Naive thymus-derived CD4-positive, alpha-beta T cell (primary cell): ENCODE measurements at regions not wholly inside any gene's neighbourhood (a gene's known extent, or its start where the extent isn't known, plus 50 kb on each side); places are given as distances from the start of the nearest gene placed in this dataset.

ENCODE experiments used
- ATAC-seq: fragments of 150-1000 bp; cut with Tn5 transposase; 2 replicates; pipeline ENCODE4 v1.10.0; 2021; ENCODE audit warnings: mild to moderate bottlenecking, moderate library complexity
- CTCF ChIA-PET: fragments of 350-600 bp; sonication (Branson Sonifier 250); formaldehyde crosslinking; loops from one replicate; lab custom pipeline; 2021; ENCODE audit warnings: antibody characterized with exemption; lab: Charles Lee
- POLR2A ChIA-PET: fragments of 350-600 bp; sonication (Branson Sonifier 250); formaldehyde crosslinking; loops from one replicate; lab custom pipeline; 2021; ENCODE audit warnings: antibody characterized with exemption, inconsistent platforms; lab: Charles Lee
- DNase-seq, 9 donors: peaks; one replicate each; pipeline versions ENCODE4 v3.0.0 to v3.0.0-alpha.2; 2020 to 2022; ENCODE audit warnings: mixed read lengths in 1 of 9
- H3K27ac ChIP-seq: one replicate; pipeline ENCODE4 v1.7.0; 2013; ENCODE audit warnings: mild to moderate bottlenecking, low read depth, low read length, moderate library complexity
- H3K27me3 ChIP-seq, 2 donors: one replicate each; pipeline ENCODE4 v1.7.0; 2013; ENCODE audit warnings: low read length in 2 of 2, mild to moderate bottlenecking in 2 of 2, moderate library complexity in 2 of 2; ENCODE audit not compliant: control insufficient read depth in 2 of 2, insufficient read depth in 2 of 2
- H3K36me3 ChIP-seq, 3 experiments: 1 replicate in 2 of 3; 2 replicates in 1 of 3; pipeline ENCODE4 v1.7.0; 2013; ENCODE audit warnings: low read length in 3 of 3, mild to moderate bottlenecking in 3 of 3, moderate library complexity in 1 of 3; ENCODE audit not compliant: insufficient read depth in 3 of 3, control insufficient read depth in 2 of 3
- H3K4me1 ChIP-seq, 2 donors: one replicate each; pipeline ENCODE4 v1.7.0; 2013; ENCODE audit warnings: low read length in 2 of 2, mild to moderate bottlenecking in 2 of 2, moderate library complexity in 1 of 2; ENCODE audit not compliant: control insufficient read depth in 2 of 2, insufficient read depth in 2 of 2
- H3K4me3 ChIP-seq: 2 replicates; pipeline ENCODE4 v1.7.0; 2013; ENCODE audit warnings: mild to moderate bottlenecking, low read length
- H3K9me3 ChIP-seq, 3 experiments: 1 replicate in 2 of 3; 2 replicates in 1 of 3; pipeline ENCODE4 v1.7.0; 2013; ENCODE audit warnings: low read length in 3 of 3; ENCODE audit not compliant: control insufficient read depth in 2 of 3
- H3K27ac Mint-ChIP-seq, 9 donors: one replicate each; pipeline ENCODE4 v1.8.0; 2020 to 2022; ENCODE audit warnings: mixed read lengths in 9 of 9, mild to moderate bottlenecking in 8 of 9, moderate library complexity in 5 of 9, inconsistent platforms in 2 of 9
- H3K27me3 Mint-ChIP-seq, 5 donors: one replicate each; pipeline ENCODE4 v1.8.0; 2021 to 2022; ENCODE audit warnings: mixed read lengths in 5 of 5, mild to moderate bottlenecking in 1 of 5
- H3K36me3 Mint-ChIP-seq, 5 donors: one replicate each; pipeline ENCODE4 v1.8.0; 2020 to 2022; ENCODE audit warnings: mixed read lengths in 5 of 5, mild to moderate bottlenecking in 3 of 5, inconsistent platforms in 1 of 5
- H3K4me1 Mint-ChIP-seq, 7 donors: one replicate each; pipeline ENCODE4 v1.8.0; 2020 to 2022; ENCODE audit warnings: mixed read lengths in 7 of 7, mild to moderate bottlenecking in 3 of 7, inconsistent platforms in 1 of 7
- H3K4me3 Mint-ChIP-seq, 10 donors: one replicate each; pipeline ENCODE4 v1.8.0; 2020 to 2022; ENCODE audit warnings: mild to moderate bottlenecking in 10 of 10, mixed read lengths in 10 of 10, moderate library complexity in 6 of 10, inconsistent platforms in 2 of 10
- H3K9me3 Mint-ChIP-seq, 11 donors: one replicate each; pipeline ENCODE4 v1.8.0; 2020 to 2022; ENCODE audit warnings: mixed read lengths in 11 of 11, mild to moderate bottlenecking in 4 of 11, inconsistent platforms in 1 of 11, moderate library complexity in 1 of 11
- intact Hi-C, 2 donors: fragments of 100-400 bp; cut with micrococcal nuclease; formaldehyde crosslinking; loops; one replicate each; pipeline ENCODE4 v1.15.1; 2023

DNA sequence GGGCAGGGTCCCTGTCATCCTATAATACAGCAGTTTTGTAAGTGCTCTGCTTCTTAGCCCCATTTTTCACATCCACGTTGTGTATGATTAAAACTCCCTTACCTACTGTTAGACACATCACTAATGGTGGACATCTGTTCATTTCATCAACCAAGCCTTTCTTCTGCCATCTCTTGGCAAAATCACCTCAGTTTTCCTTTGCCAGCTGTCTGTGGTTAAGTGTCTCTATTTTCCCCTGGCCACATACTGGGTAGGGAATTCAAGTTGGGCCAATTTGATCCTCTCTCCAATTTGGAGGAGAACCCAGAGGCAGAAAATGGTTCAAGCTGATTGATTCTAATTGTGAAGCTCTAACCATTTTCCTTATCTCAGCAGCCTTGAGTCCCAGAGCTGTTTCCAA, 436.1 kb downstream of the PCDH7 start:
- H3K9me3 ChIP-seq, result no peaks in the 10 kb centered on the region
- H3K4me3 ChIP-seq, result no peak overlapping the region
- no peaks in the 10 kb centered on the region for H3K36me3 ChIP-seq
- no peaks in the 10 kb centered on the region for H3K4me1 ChIP-seq
- intact Hi-C loops, result no loop called here
- Mint-ChIP-seq H3K9me3 (peaks cover 0 to 11% (median 0%) of the 10 kb centered on the region in 11 donors), H3K27me3 (no peaks in the 10 kb centered on the region), H3K27ac (no peak overlapping the region), H3K4me3 (no peak overlapping the region), H3K4me1 (no peaks in the 10 kb centered on the region), H3K36me3 (no peaks in the 10 kb centered on the region)
- POLR2A ChIA-PET, result no interaction called here
- ATAC-seq (no peak), DNase-seq (no peak)
- CTCF ChIA-PET, result no interaction called here
- no peak overlapping the region for H3K27ac ChIP-seq
- H3K27me3 ChIP-seq, result no peaks in the 10 kb centered on the region

DNA sequence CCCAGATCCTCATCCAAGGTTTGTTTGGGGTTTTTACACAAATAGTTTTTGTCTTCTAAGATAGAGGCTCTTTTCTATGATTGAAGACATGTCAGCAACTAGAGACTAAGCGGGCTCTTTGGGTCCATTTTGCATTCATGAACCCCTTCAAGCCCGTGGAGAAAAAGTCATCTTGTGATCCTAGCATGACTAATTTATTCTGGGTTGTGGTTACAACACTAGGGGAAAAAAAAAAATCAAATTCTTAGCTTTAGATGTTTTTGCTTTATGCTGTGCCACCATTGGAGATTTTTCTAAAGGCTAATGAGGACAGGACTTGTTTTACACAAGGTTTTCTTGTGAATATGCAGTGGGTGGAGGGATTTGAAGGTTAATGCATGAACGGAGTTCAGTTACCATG, 440.0 kb downstream of the PCDH7 start:
- H3K27ac ChIP-seq, result no peak overlapping the region
- ChIA-PET CTCF (no interaction called here), POLR2A (no interaction called here)
- Mint-ChIP-seq H3K27me3 (no peaks in the 10 kb centered on the region), H3K36me3 (no peaks in the 10 kb centered on the region), H3K9me3 (peaks cover 0 to 15% (median 2%) of the 10 kb centered on the region in 11 donors), H3K4me3 (no peak overlapping the region), H3K27ac (no peak overlapping the region), H3K4me1 (no peaks in the 10 kb centered on the region)
- H3K4me3 ChIP-seq, result no peak overlapping the region
- H3K4me1 ChIP-seq, result no peaks in the 10 kb centered on the region
- no peaks in the 10 kb centered on the region for H3K27me3 ChIP-seq
- DNase-seq (no peak), ATAC-seq (no peak)
- intact Hi-C loops, result no loop called here
- H3K9me3 ChIP-seq, result no peaks in the 10 kb centered on the region
- no peaks in the 10 kb centered on the region for H3K36me3 ChIP-seq

DNA sequence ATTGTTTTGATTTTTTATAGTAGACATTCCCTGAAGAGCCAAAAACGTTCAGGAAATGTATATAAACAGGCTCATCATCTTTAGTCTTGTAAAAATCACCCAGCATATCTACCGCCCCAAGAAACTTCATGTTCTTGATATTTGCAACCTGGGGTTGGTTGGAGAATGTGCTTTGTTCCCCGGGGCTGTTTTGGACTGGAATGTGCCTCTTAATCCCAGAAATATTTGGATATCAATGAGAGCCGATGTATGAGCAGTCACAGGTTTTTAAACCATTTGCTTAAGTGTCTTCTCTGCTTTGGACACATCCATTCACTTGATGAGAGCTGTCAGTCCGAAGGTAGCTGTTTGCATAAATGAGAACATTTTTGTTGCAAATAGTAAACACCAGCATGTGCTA, 449.7 kb downstream of the PCDH7 start:
- Histone ChIP-seq H3K27ac (no peak overlapping the region), H3K4me3 (no peak overlapping the region), H3K27me3 (no peaks in the 10 kb centered on the region), H3K4me1 (no peaks in the 10 kb centered on the region), H3K9me3 (no peaks in the 10 kb centered on the region), H3K36me3 (no peaks in the 10 kb centered on the region)
- ChIA-PET POLR2A (no interaction called here), CTCF (no interaction called here)
- Mint-ChIP-seq H3K36me3 (no peaks in the 10 kb centered on the region), H3K9me3 (peaks cover 2 to 14% (median 7%) of the 10 kb centered on the region in 11 donors), H3K27ac (no peak overlapping the region), H3K27me3 (no peaks in the 10 kb centered on the region), H3K4me1 (no peaks in the 10 kb centered on the region), H3K4me3 (no peak overlapping the region)
- ATAC-seq (no peak), DNase-seq (no peak)
- intact Hi-C loops, result no loop called here

DNA sequence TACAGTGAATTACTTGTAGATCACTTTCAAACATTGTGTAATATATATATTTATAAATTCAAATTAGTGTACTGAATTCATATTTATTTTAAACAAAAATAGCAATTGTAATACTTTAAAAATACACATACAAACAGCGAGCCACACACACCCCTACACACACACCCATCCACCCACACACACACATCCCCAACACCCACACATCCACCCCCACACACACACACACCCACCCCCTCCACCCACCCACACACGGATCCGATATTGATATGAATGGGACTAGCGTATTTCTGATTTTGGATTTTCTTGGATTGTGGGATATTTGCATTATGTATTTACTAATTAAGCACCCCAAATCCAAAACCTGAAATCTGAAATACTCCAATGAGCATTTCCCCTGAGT, 451.2 kb downstream of the PCDH7 start:
- H3K9me3 Mint-ChIP-seq, result peaks cover 2 to 14% (median 6%) of the 10 kb centered on the region in 11 donors
- no peak for ATAC-seq
- no peak for DNase-seq
- no peaks in the 10 kb centered on the region for H3K4me1 ChIP-seq
- H3K9me3 ChIP-seq, result no peaks in the 10 kb centered on the region
- H3K4me3 ChIP-seq, result no peak overlapping the region
- intact Hi-C loops, result no loop called here
- no peaks in the 10 kb centered on the region for H3K36me3 ChIP-seq
- no peaks in the 10 kb centered on the region for H3K36me3 Mint-ChIP-seq
- H3K27ac ChIP-seq, result no peak overlapping the region
- POLR2A ChIA-PET, result no interaction called here
- no peak overlapping the region for H3K4me3 Mint-ChIP-seq
- no peaks in the 10 kb centered on the region for H3K4me1 Mint-ChIP-seq
- no peak overlapping the region for H3K27ac Mint-ChIP-seq
- no peaks in the 10 kb centered on the region for H3K27me3 Mint-ChIP-seq
- CTCF ChIA-PET, result no interaction called here
- H3K27me3 ChIP-seq, result no peaks in the 10 kb centered on the region

DNA sequence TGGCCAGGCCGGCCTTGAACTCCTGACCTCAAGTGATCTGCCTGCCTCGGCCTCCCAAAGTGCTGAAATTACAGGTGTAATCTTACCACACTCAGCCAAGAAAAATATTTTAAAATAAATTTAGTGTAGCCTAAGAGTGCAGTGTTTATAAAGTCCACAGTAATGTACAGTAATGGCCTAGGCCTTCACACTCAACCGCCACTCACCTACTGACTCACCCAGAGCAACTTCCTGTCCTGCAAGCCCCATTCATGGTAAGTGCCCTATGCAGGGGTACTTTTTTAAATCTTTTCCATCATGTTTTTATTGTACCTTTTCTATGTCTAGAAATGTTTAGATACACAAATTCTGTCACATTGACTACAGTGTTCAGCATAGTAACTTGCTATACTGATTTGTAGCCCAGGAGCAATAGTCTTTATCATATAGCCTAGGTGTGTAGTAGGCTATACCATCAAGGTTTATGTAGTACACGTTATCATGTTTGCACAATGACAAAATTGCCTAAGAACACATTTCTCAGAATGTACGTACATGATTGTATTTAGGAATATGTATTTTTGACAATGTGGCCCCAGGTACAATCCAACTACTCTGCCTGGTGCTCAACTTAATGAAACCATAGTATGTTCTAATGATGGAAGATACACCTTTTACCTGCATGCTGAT, 455.2 kb downstream of the PCDH7 start:
- ChIA-PET CTCF (interaction anchor here (0.7 kb wide), 1 partner anchor 136 kb away, joined by 3 read pairs; no protein-coding TSS in a partner anchor), POLR2A (no interaction called here)
- Histone ChIP-seq H3K27ac (no peak overlapping the region), H3K9me3 (no peaks in the 10 kb centered on the region), H3K27me3 (no peaks in the 10 kb centered on the region), H3K4me3 (no peak overlapping the region), H3K36me3 (no peaks in the 10 kb centered on the region), H3K4me1 (no peaks in the 10 kb centered on the region)
- Mint-ChIP-seq H3K9me3 (peaks cover 0 to 15% (median 3%) of the 10 kb centered on the region in 11 donors), H3K4me1 (no peaks in the 10 kb centered on the region), H3K27me3 (no peaks in the 10 kb centered on the region), H3K36me3 (no peaks in the 10 kb centered on the region), H3K4me3 (no peak overlapping the region), H3K27ac (no peak overlapping the region)
- DNase-seq (no peak), ATAC-seq (no peak)
- intact Hi-C loops, result no loop called here

DNA sequence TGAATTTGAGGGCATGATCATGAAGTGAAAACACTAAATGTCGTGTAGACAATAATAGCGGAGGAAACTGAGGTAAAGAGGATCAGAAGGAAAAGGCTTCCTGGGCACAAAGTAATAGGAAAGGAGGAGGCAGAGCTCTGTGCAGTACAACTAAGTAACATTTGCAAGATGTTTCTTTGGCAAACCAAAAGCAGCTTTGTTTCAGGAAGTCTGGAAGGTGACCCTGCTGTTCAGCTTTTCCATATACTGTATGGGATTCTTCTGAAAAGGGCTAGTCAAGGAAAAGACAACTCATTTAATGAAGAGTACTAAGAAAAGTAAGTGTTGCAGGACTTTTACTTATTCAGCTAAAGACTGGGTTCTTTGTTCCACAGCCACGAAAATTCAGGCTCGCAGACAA, 463.1 kb downstream of the PCDH7 start:
- Histone ChIP-seq H3K4me3 (no peak overlapping the region), H3K27me3 (no peaks in the 10 kb centered on the region), H3K9me3 (no peaks in the 10 kb centered on the region), H3K4me1 (no peaks in the 10 kb centered on the region), H3K36me3 (no peaks in the 10 kb centered on the region), H3K27ac (no peak overlapping the region)
- Mint-ChIP-seq H3K4me3 (no peak overlapping the region), H3K36me3 (peaks cover 0 to 2% (median 0%) of the 10 kb centered on the region in 5 donors), H3K27me3 (no peaks in the 10 kb centered on the region), H3K27ac (no peak overlapping the region), H3K4me1 (no peaks in the 10 kb centered on the region), H3K9me3 (peaks cover 0 to 10% (median 7%) of the 10 kb centered on the region in 11 donors)
- CTCF ChIA-PET, result interaction anchor here (1.3 kb wide), 1 partner anchor 10 kb away, joined by 4 read pairs; no protein-coding TSS in a partner anchor
- DNase-seq, result no peak
- POLR2A ChIA-PET, result no interaction called here
- ATAC-seq, result no peak
- intact Hi-C loops, result no loop called here

DNA sequence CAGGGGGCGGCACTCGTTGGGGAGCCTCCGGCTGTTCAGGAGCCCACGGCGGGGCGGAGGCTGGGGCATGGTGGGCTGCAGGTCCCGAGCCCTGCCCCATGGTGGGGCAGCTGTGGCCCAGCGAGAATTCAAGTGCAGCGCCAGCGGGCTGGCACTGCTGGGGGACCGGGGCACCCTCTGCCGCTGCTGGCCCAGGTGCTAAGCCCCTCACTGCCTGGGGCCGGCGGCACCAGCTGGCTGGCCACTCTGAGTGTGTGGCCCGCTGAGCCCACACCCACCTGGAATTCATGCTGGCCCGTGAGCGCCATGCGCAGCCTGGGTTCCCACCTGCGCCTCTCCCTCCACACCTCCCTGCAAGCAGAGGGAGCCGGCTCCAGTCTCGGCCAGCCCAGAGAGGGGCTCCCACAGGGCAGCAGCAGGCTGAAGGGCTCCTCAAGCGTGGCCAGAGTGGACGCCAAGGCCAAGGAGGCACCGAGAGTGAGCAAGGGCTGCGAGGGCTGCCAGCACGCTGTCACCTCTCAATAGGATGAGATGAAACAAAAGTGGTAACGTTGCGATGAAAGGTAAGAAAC, 464.9 kb downstream of the PCDH7 start:
- peaks cover 0 to 11% (median 7%) of the 10 kb centered on the region in 11 donors for H3K9me3 Mint-ChIP-seq
- no peaks in the 10 kb centered on the region for H3K4me1 ChIP-seq
- H3K4me3 Mint-ChIP-seq, result no peak overlapping the region
- H3K27ac Mint-ChIP-seq, result no peak overlapping the region
- H3K27ac ChIP-seq, result no peak overlapping the region
- CTCF ChIA-PET, result no interaction called here
- DNase-seq, result no peak
- intact Hi-C loops, result no loop called here
- peaks cover 0 to 2% (median 0%) of the 10 kb centered on the region in 5 donors for H3K36me3 Mint-ChIP-seq
- no peaks in the 10 kb centered on the region for H3K27me3 Mint-ChIP-seq
- H3K4me3 ChIP-seq, result no peak overlapping the region
- no peaks in the 10 kb centered on the region for H3K36me3 ChIP-seq
- no peaks in the 10 kb centered on the region for H3K4me1 Mint-ChIP-seq
- no peaks in the 10 kb centered on the region for H3K9me3 ChIP-seq
- POLR2A ChIA-PET, result no interaction called here
- no peak for ATAC-seq
- H3K27me3 ChIP-seq, result no peaks in the 10 kb centered on the region
